Loucy (cell line): ENCODE measurements at regions not wholly inside any gene's neighbourhood (a gene's known extent, or its start where the extent isn't known, plus 50 kb on each side); places are given as distances from the start of the nearest gene placed in this dataset.

ENCODE experiments used
- H2AFZ ChIP-seq: fragments of 200-600 bp; sonication (generic); 2 replicates; pipeline ENCODE4 v1.6.0; 2016; ENCODE audit warnings: antibody characterized with exemption, mild to moderate bottlenecking, low read length, moderate library complexity
- H3F3A ChIP-seq: fragments of 200-600 bp; 2 replicates; pipeline ENCODE4 v1.6.0; 2016; ENCODE audit warnings: antibody characterized with exemption, low read depth, mild to moderate bottlenecking
- H3K27me3 ChIP-seq: fragments of 200-600 bp; sonication (generic); 2 replicates; pipeline ENCODE4 v1.6.1; 2014; ENCODE audit warnings: low read length, mild to moderate bottlenecking; ENCODE audit not compliant: insufficient read depth, poor library complexity, severe bottlenecking
- H3K36me3 ChIP-seq: fragments of 200-600 bp; sonication (generic); 2 replicates; pipeline ENCODE4 v1.6.1; 2016; ENCODE audit warnings: low read length; ENCODE audit not compliant: insufficient read depth
- H3K4me1 ChIP-seq: fragments of 200-600 bp; sonication (generic); 2 replicates; pipeline ENCODE4 v1.5.1; 2014; ENCODE audit warnings: low read length, mild to moderate bottlenecking; ENCODE audit not compliant: insufficient read depth, poor library complexity, severe bottlenecking
- H3K4me2 ChIP-seq: fragments of 200-600 bp; sonication (generic); 2 replicates; pipeline ENCODE4 v1.6.0; 2014; ENCODE audit warnings: antibody characterized with exemption, low read length, low read depth, mild to moderate bottlenecking; ENCODE audit not compliant: poor library complexity, severe bottlenecking
- H3K4me3 ChIP-seq: fragments of 200-600 bp; sonication (generic); 2 replicates; pipeline ENCODE4 v1.5.1; 2014; ENCODE audit warnings: low read length, mild to moderate bottlenecking, mixed read lengths; ENCODE audit not compliant: poor library complexity, severe bottlenecking
- H3K79me2 ChIP-seq: fragments of 200-600 bp; sonication (generic); 2 replicates; pipeline ENCODE4 v1.6.1; 2014; ENCODE audit warnings: low read length; ENCODE audit not compliant: insufficient read depth
- H3K9ac ChIP-seq: fragments of 200-600 bp; sonication (generic); 2 replicates; pipeline ENCODE4 v1.6.0; 2014; ENCODE audit warnings: mild to moderate bottlenecking, low read depth, low read length, moderate library complexity; ENCODE audit not compliant: poor library complexity, severe bottlenecking
- H3K9me2 ChIP-seq: fragments of 200-600 bp; sonication (generic); replicated peaks from 2 replicates; pipeline ENCODE4 v1.6.1; 2016; ENCODE audit warnings: low read depth, low read length, mixed read lengths
- H3K9me3 ChIP-seq: fragments of 200-600 bp; sonication (generic); 2 replicates; pipeline ENCODE4 v1.6.1; 2014; ENCODE audit warnings: mild to moderate bottlenecking, antibody characterized with exemption, low read length, low read depth; ENCODE audit not compliant: insufficient read depth
- H4K20me1 ChIP-seq: fragments of 200-600 bp; sonication (generic); 2 replicates; pipeline ENCODE4 v1.6.0; 2014; ENCODE audit warnings: antibody characterized with exemption, low read length, mild to moderate bottlenecking; ENCODE audit not compliant: insufficient read depth, poor library complexity, severe bottlenecking
- CTCF ChIP-seq: fragments of 200-600 bp; sonication (generic); conservative IDR thresholded peaks from 2 replicates; pipeline ENCODE4 v1.5.1; 2014; ENCODE audit warnings: mild to moderate bottlenecking, antibody characterized with exemption, low read length
- EZH2phosphoT487 ChIP-seq: fragments of 200-600 bp; IDR thresholded peaks from 2 replicates; pipeline ENCODE4 v1.6.1; 2018; ENCODE audit warnings: antibody characterized with exemption, mild to moderate bottlenecking, moderate library complexity, borderline replicate concordance

GRCh38 chr2:52835909-52836308, 931.7 kb upstream of the CHAC2 start:
- no peak overlapping the region for H2AFZ ChIP-seq
- H4K20me1 ChIP-seq: no peaks in the 10 kb centered on the region
- no peak overlapping the region for H3K4me3 ChIP-seq
- H3K9me3 ChIP-seq: no peaks in the 10 kb centered on the region
- no peaks in the 10 kb centered on the region for H3K27me3 ChIP-seq
- no peaks in the 10 kb centered on the region for H3F3A ChIP-seq
- H3K36me3 ChIP-seq: no peaks in the 10 kb centered on the region
- H3K79me2 ChIP-seq: no peaks in the 10 kb centered on the region
- no peaks in the 10 kb centered on the region for H3K4me1 ChIP-seq
- H3K9ac ChIP-seq: no peak overlapping the region
- TF ChIP-seq CTCF (no peak), EZH2phosphoT487 (no peak)
- H3K9me2 ChIP-seq: no peaks in the 10 kb centered on the region
- no peak overlapping the region for H3K4me2 ChIP-seq

GRCh38 chr2:52831216-52831615, 936.4 kb upstream of the CHAC2 start:
- no peaks in the 10 kb centered on the region for H3K79me2 ChIP-seq
- no peak overlapping the region for H3K4me2 ChIP-seq
- no peaks in the 10 kb centered on the region for H3K27me3 ChIP-seq
- H3K4me1 ChIP-seq: no peaks in the 10 kb centered on the region
- H3K36me3 ChIP-seq: no peaks in the 10 kb centered on the region
- H4K20me1 ChIP-seq: no peaks in the 10 kb centered on the region
- no peak for TF ChIP-seq CTCF
- no peak for TF ChIP-seq EZH2phosphoT487
- H2AFZ ChIP-seq: no peak overlapping the region
- H3K9me2 ChIP-seq: no peaks in the 10 kb centered on the region
- no peaks in the 10 kb centered on the region for H3K9me3 ChIP-seq
- H3K9ac ChIP-seq: no peak overlapping the region
- H3K4me3 ChIP-seq: no peak overlapping the region
- no peaks in the 10 kb centered on the region for H3F3A ChIP-seq

DNA sequence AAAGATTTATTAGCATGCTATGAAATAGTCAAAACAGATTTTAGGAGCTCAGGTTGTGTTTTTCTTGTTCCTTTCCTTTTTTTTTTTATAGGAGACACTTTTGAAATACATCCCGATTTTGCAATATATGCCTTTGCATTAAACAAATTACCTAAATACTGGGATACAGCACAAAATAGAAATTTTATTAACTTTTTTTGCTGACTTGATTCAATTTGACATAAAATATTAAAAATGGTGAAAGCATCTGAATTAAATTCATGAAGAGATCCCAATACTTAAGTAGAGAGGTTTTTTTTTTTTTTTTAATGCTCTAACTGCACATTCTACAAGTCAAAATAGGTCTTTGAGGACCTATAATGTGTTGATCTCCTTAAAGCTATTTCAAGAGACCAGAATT, 939.5 kb upstream of the CHAC2 start:
- no peaks in the 10 kb centered on the region for H3K4me1 ChIP-seq
- H3K9ac ChIP-seq: no peak overlapping the region
- no peaks in the 10 kb centered on the region for H3K36me3 ChIP-seq
- H2AFZ ChIP-seq: no peak overlapping the region
- H3K27me3 ChIP-seq: no peaks in the 10 kb centered on the region
- H3K4me2 ChIP-seq: no peak overlapping the region
- no peaks in the 10 kb centered on the region for H3K9me2 ChIP-seq
- H3K79me2 ChIP-seq: no peaks in the 10 kb centered on the region
- H3K9me3 ChIP-seq: no peaks in the 10 kb centered on the region
- no peak for TF ChIP-seq EZH2phosphoT487
- TF ChIP-seq CTCF: no peak
- no peaks in the 10 kb centered on the region for H3F3A ChIP-seq
- no peaks in the 10 kb centered on the region for H4K20me1 ChIP-seq
- H3K4me3 ChIP-seq: no peak overlapping the region
